ENCODE measurements at regions not wholly inside any gene's neighbourhood (a gene's known extent, or its start where the extent isn't known, plus 50 kb on each side); places are given as distances from the start of the nearest gene placed in this dataset.

DNA sequence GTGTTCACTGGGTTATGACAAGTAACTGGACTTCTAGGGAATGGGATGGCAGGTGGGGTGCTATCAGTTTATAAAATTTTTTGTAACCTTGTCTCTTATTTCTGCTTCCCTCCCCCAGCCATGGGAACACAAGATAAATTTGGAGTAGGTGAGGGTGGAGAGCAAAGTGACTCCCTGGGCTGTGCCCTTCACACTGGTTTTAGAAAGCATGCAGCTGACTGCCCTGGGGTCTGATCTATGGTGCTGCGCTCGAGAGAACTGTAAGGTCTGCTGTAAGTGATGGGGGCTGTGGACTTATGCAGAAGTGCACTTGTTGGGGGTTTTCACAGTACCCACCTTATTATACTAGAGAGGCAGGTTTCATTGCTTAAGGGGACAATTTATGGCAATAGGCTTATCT lies 247.7 kb upstream of the DMRT1 start:
- H3K9me3 Mint-ChIP-seq, result no peaks in the 10 kb centered on the region
- ChIA-PET POLR2A (no interaction called here), CTCF (interaction anchor here (0.6 kb wide), 1 partner anchor 32 kb away, joined by 3 read pairs; no protein-coding TSS in a partner anchor)
- no peaks in the 10 kb centered on the region for H3K27me3 Mint-ChIP-seq
- H3K9me3 ChIP-seq (ENCODE audit: control insufficient read depth in 1 of 2, insufficient read depth in 1 of 2, low read length in 2 of 2), result no peaks in the 10 kb centered on the region
- no peak overlapping the region for H3K27ac ChIP-seq (ENCODE audit: low read depth in 1 of 2, low read length in 2 of 2)
- no peaks in the 10 kb centered on the region for H3K4me1 ChIP-seq (ENCODE audit: insufficient read depth, low read length)
- H3K4me1 Mint-ChIP-seq (ENCODE audit: low read depth), result no peaks in the 10 kb centered on the region
- DNase-seq (no peak), ATAC-seq (ENCODE audit: poor library complexity) (no peak)
- H3K4me3 ChIP-seq (ENCODE audit: low read length), result no peak overlapping the region
- intact Hi-C loops (cut with DNase I, micrococcal nuclease), result no loop called here
- H3K27me3 ChIP-seq (ENCODE audit: control insufficient read depth in 1 of 2, insufficient read depth in 2 of 2, low read length in 2 of 2), result no peaks in the 10 kb centered on the region
- no peaks in the 10 kb centered on the region for H3K36me3 Mint-ChIP-seq (ENCODE audit: low read depth)
- no peak overlapping the region for H3K4me3 Mint-ChIP-seq
- H3K27ac Mint-ChIP-seq, result no peak overlapping the region
- no peaks in the 10 kb centered on the region for H3K36me3 ChIP-seq (ENCODE audit: insufficient read depth, low read length)
- TF ChIP-seq CTCF (IDR thresholded peaks at IDR 0.05), result no peak

GRCh38 chr9:596703-597102 lies 244.8 kb upstream of the DMRT1 start:
- H3K27me3 Mint-ChIP-seq, result peaks cover 13% of the 10 kb centered on the region
- no peaks in the 10 kb centered on the region for H3K36me3 ChIP-seq (ENCODE audit: insufficient read depth, low read length)
- H3K36me3 Mint-ChIP-seq (ENCODE audit: low read depth), result no peaks in the 10 kb centered on the region
- H3K4me1 ChIP-seq (ENCODE audit: insufficient read depth, low read length), result no peaks in the 10 kb centered on the region
- no peak overlapping the region for H3K27ac Mint-ChIP-seq
- ATAC-seq (ENCODE audit: poor library complexity), result no peak
- DNase-seq, result no peak
- no peak overlapping the region for H3K27ac ChIP-seq (ENCODE audit: low read depth in 1 of 2, low read length in 2 of 2)
- ChIA-PET POLR2A (no interaction called here), CTCF (no interaction called here)
- no peak overlapping the region for H3K4me3 ChIP-seq (ENCODE audit: low read length)
- no peaks in the 10 kb centered on the region for H3K9me3 Mint-ChIP-seq
- intact Hi-C loops (cut with DNase I, micrococcal nuclease), result no loop called here
- H3K9me3 ChIP-seq (ENCODE audit: control insufficient read depth in 1 of 2, insufficient read depth in 1 of 2, low read length in 2 of 2), result no peaks in the 10 kb centered on the region
- no peaks in the 10 kb centered on the region for H3K27me3 ChIP-seq (ENCODE audit: control insufficient read depth in 1 of 2, insufficient read depth in 2 of 2, low read length in 2 of 2)
- TF ChIP-seq CTCF (IDR thresholded peaks at IDR 0.05), result no peak
- H3K4me3 Mint-ChIP-seq, result no peak overlapping the region
- H3K4me1 Mint-ChIP-seq (ENCODE audit: low read depth), result no peaks in the 10 kb centered on the region

- DNase-seq (no peak), ATAC-seq (ENCODE audit: poor library complexity) (no peak)
- Histone ChIP-seq H3K4me3 (ENCODE audit: low read length) (no peak overlapping the region), H3K36me3 (ENCODE audit: insufficient read depth, low read length) (no peaks in the 10 kb centered on the region), H3K27ac (ENCODE audit: low read depth in 1 of 2, low read length in 2 of 2) (no peak overlapping the region), H3K4me1 (ENCODE audit: insufficient read depth, low read length) (no peaks in the 10 kb centered on the region), H3K9me3 (ENCODE audit: control insufficient read depth in 1 of 2, insufficient read depth in 1 of 2, low read length in 2 of 2) (no peaks in the 10 kb centered on the region), H3K27me3 (ENCODE audit: control insufficient read depth in 1 of 2, insufficient read depth in 2 of 2, low read length in 2 of 2) (no peaks in the 10 kb centered on the region)
- Mint-ChIP-seq H3K4me1 (ENCODE audit: low read depth) (no peaks in the 10 kb centered on the region), H3K36me3 (ENCODE audit: low read depth) (no peaks in the 10 kb centered on the region), H3K9me3 (no peaks in the 10 kb centered on the region), H3K27me3 (peaks cover 33% of the 10 kb centered on the region), H3K27ac (no peak overlapping the region), H3K4me3 (no peak overlapping the region)
- ChIA-PET CTCF (no interaction called here), POLR2A (no interaction called here)
- intact Hi-C loops (cut with DNase I, micrococcal nuclease), result no loop called here
- TF ChIP-seq CTCF (IDR thresholded peaks at IDR 0.05), result no peak
These were observed 241.5 kb upstream of the DMRT1 start for GRCh38 chr9:600006-600405.
